Activated naive CD8-positive, alpha-beta T cell treated with anti-CD3 and anti-CD28 coated beads for 36 hours (primary cell): ENCODE measurements at regions not wholly inside any gene's neighbourhood (a gene's known extent, or its start where the extent isn't known, plus 50 kb on each side); places are given as distances from the start of the nearest gene placed in this dataset.

Experiments used
- DNase-seq: peaks from one replicate; pipeline ENCODE4 v3.0.0; 2021
- H3K27ac Mint-ChIP-seq: one replicate; pipeline ENCODE4 v1.8.0; 2022; ENCODE audit warnings: mild to moderate bottlenecking, moderate library complexity, mixed read lengths
- H3K27me3 Mint-ChIP-seq: one replicate; pipeline ENCODE4 v1.8.0; 2022; ENCODE audit warnings: mild to moderate bottlenecking, mixed read lengths
- H3K36me3 Mint-ChIP-seq: one replicate; pipeline ENCODE4 v1.8.0; 2021; ENCODE audit warnings: mild to moderate bottlenecking, mixed read lengths
- H3K4me1 Mint-ChIP-seq: one replicate; pipeline ENCODE4 v1.8.0; 2021; ENCODE audit warnings: mixed read lengths
- H3K4me3 Mint-ChIP-seq: one replicate; pipeline ENCODE4 v1.8.0; 2022; ENCODE audit warnings: mild to moderate bottlenecking, moderate library complexity, mixed read lengths
- H3K9me3 Mint-ChIP-seq: one replicate; pipeline ENCODE4 v1.8.0; 2022; ENCODE audit warnings: mixed read lengths

- no peak for DNase-seq
- Mint-ChIP-seq H3K9me3 (no peaks in the 10 kb centered on the region), H3K4me1 (no peaks in the 10 kb centered on the region), H3K4me3 (no peak overlapping the region), H3K27me3 (peaks cover 5% of the 10 kb centered on the region), H3K36me3 (no peaks in the 10 kb centered on the region), H3K27ac (no peak overlapping the region)
Observed at GRCh38 chr15:35777061-35777460, 231.1 kb upstream of the DPH6 start.

- peaks cover 10% of the 10 kb centered on the region for H3K27me3 Mint-ChIP-seq
- no peaks in the 10 kb centered on the region for H3K4me1 Mint-ChIP-seq
- no peak overlapping the region for H3K4me3 Mint-ChIP-seq
- H3K9me3 Mint-ChIP-seq: no peaks in the 10 kb centered on the region
- H3K36me3 Mint-ChIP-seq: no peaks in the 10 kb centered on the region
- no peak overlapping the region for H3K27ac Mint-ChIP-seq
- no peak for DNase-seq
Observed at GRCh38 chr15:35783203-35783602, 237.2 kb upstream of the DPH6 start.

DNA sequence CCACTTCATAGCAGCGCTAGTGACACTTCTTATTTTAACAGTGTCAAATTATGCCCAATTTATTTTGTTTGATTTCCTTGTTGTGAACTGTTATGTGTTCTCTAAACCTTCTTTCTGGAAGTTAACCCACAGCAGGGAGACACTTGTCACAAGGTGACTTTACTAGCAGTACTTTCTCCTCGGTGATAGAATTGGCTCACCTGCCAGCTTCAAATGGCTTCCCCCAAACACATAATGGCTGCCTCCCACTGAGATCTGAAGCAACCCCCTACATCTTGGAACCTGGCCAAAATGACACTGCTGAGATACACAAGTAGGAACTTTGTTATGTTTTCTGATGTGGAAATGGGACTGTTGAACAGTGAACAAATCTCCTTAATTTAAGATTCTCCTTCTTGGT is 238.8 kb upstream of the DPH6 start:
- Mint-ChIP-seq H3K4me1 (no peaks in the 10 kb centered on the region), H3K27me3 (peaks cover 15% of the 10 kb centered on the region), H3K27ac (no peak overlapping the region), H3K9me3 (peaks cover 2% of the 10 kb centered on the region), H3K4me3 (no peak overlapping the region), H3K36me3 (no peaks in the 10 kb centered on the region)
- no peak for DNase-seq

- no peaks in the 10 kb centered on the region for H3K9me3 Mint-ChIP-seq
- no peaks in the 10 kb centered on the region for H3K36me3 Mint-ChIP-seq
- H3K27me3 Mint-ChIP-seq: peaks cover 9% of the 10 kb centered on the region
- H3K4me3 Mint-ChIP-seq: no peak overlapping the region
- H3K4me1 Mint-ChIP-seq: no peaks in the 10 kb centered on the region
- no peak for DNase-seq
- no peak overlapping the region for H3K27ac Mint-ChIP-seq
Observed at GRCh38 chr15:35810007-35810406, 264.0 kb upstream of the DPH6 start.

GRCh38 chr15:35813573-35813972 is 267.6 kb upstream of the DPH6 start:
- Mint-ChIP-seq H3K9me3 (no peaks in the 10 kb centered on the region), H3K27ac (no peak overlapping the region), H3K36me3 (no peaks in the 10 kb centered on the region), H3K4me1 (no peaks in the 10 kb centered on the region), H3K27me3 (peaks cover 6% of the 10 kb centered on the region), H3K4me3 (no peak overlapping the region)
- no peak for DNase-seq

DNA sequence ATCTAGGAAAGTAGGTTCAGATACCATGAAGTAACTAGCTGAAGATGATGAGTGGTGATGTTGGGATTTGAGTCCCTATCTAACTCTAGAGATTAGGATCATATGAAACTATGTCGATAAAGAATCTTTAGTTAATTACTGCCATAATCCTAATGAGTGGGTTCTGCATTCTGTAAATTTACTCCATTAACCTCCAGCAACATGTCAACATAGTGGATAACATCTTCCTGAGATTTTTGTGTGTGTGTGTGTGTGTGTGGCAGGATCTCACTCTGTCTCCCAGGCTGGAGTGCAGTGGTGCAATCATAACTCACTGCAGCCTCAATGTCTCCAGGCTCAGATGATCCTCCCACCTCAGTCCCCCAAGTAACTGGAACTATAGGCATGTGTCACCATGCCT is 272.9 kb upstream of the DPH6 start:
- Mint-ChIP-seq H3K27me3 (no peaks in the 10 kb centered on the region), H3K9me3 (no peaks in the 10 kb centered on the region), H3K27ac (no peak overlapping the region), H3K36me3 (no peaks in the 10 kb centered on the region), H3K4me3 (no peak overlapping the region), H3K4me1 (no peaks in the 10 kb centered on the region)
- DNase-seq: no peak

- no peak for DNase-seq
- no peaks in the 10 kb centered on the region for H3K9me3 Mint-ChIP-seq
- H3K4me3 Mint-ChIP-seq: no peak overlapping the region
- no peaks in the 10 kb centered on the region for H3K4me1 Mint-ChIP-seq
- H3K27me3 Mint-ChIP-seq: no peaks in the 10 kb centered on the region
- H3K27ac Mint-ChIP-seq: no peak overlapping the region
- H3K36me3 Mint-ChIP-seq: no peaks in the 10 kb centered on the region
Observed at GRCh38 chr15:35822153-35822552, 276.2 kb upstream of the DPH6 start.

DNA sequence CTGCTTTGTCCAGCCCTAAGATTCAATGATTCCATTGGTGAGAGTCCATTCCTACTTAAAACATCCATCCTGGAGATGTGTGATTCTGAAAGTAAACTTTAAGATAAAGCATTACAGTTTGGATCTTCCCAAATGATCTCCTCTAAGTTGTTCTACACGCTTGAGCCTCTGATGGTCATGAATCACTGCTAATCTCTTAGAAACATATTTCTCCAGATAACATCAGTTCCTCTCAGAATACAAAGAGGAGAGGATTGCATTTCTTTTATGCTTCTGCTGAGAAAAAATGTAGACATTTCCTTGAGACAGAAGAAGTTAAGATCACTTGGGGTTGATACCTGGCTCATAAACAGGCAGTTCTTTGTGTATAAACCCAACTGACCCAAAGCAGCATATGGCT is 281.2 kb upstream of the DPH6 start:
- H3K36me3 Mint-ChIP-seq: no peaks in the 10 kb centered on the region
- H3K27ac Mint-ChIP-seq: no peak overlapping the region
- no peak overlapping the region for H3K4me3 Mint-ChIP-seq
- DNase-seq: no peak
- H3K27me3 Mint-ChIP-seq: no peaks in the 10 kb centered on the region
- no peaks in the 10 kb centered on the region for H3K4me1 Mint-ChIP-seq
- H3K9me3 Mint-ChIP-seq: no peaks in the 10 kb centered on the region

- Mint-ChIP-seq H3K4me3 (no peak overlapping the region), H3K9me3 (no peaks in the 10 kb centered on the region), H3K27me3 (no peaks in the 10 kb centered on the region), H3K4me1 (no peaks in the 10 kb centered on the region), H3K27ac (no peak overlapping the region), H3K36me3 (no peaks in the 10 kb centered on the region)
- DNase-seq: no peak
Observed at GRCh38 chr15:35827911-35828310, 281.9 kb upstream of the DPH6 start.

DNA sequence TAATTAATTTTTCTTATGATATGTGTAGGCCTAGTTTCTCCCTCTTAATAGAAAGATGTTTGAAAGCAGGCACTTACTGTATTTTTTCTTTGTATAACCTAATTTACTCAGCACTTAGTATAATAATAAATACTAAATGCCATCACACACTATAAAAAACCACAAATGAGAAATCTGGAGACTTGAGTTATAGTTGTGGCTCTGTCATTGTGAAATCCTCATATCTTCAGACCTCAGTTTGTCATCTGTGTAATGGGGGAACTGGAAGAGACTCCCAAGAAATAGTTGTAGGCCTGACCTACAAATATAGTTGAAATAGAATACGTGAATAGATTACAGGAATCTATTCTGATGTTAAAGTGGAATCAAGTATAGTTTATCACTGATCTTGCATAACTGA is 287.6 kb upstream of the DPH6 start:
- Mint-ChIP-seq H3K27ac (no peak overlapping the region), H3K9me3 (no peaks in the 10 kb centered on the region), H3K36me3 (no peaks in the 10 kb centered on the region), H3K27me3 (no peaks in the 10 kb centered on the region), H3K4me1 (no peaks in the 10 kb centered on the region), H3K4me3 (no peak overlapping the region)
- no peak for DNase-seq

GRCh38 chr15:35834216-35834830 is 288.4 kb upstream of the DPH6 start:
- Mint-ChIP-seq H3K27ac (no peak overlapping the region), H3K4me3 (no peak overlapping the region), H3K9me3 (no peaks in the 10 kb centered on the region), H3K27me3 (no peaks in the 10 kb centered on the region), H3K4me1 (no peaks in the 10 kb centered on the region), H3K36me3 (no peaks in the 10 kb centered on the region)
- DNase-seq: no peak

- Mint-ChIP-seq H3K4me1 (no peaks in the 10 kb centered on the region), H3K27me3 (peaks cover 3% of the 10 kb centered on the region), H3K27ac (no peak overlapping the region), H3K36me3 (no peaks in the 10 kb centered on the region), H3K4me3 (no peak overlapping the region), H3K9me3 (no peaks in the 10 kb centered on the region)
- no peak for DNase-seq
Observed at GRCh38 chr15:35834866-35835265, 288.9 kb upstream of the DPH6 start.

- DNase-seq: no peak
- H3K4me3 Mint-ChIP-seq: no peak overlapping the region
- H3K9me3 Mint-ChIP-seq: no peaks in the 10 kb centered on the region
- H3K4me1 Mint-ChIP-seq: no peaks in the 10 kb centered on the region
- H3K27me3 Mint-ChIP-seq: peaks cover 7% of the 10 kb centered on the region
- H3K36me3 Mint-ChIP-seq: no peaks in the 10 kb centered on the region
- H3K27ac Mint-ChIP-seq: no peak overlapping the region
Observed at GRCh38 chr15:35838424-35839111, 292.6 kb upstream of the DPH6 start.

- H3K4me3 Mint-ChIP-seq: no peak overlapping the region
- no peak for DNase-seq
- H3K27me3 Mint-ChIP-seq: peaks cover 15% of the 10 kb centered on the region
- H3K9me3 Mint-ChIP-seq: no peaks in the 10 kb centered on the region
- no peaks in the 10 kb centered on the region for H3K4me1 Mint-ChIP-seq
- H3K36me3 Mint-ChIP-seq: no peaks in the 10 kb centered on the region
- no peak overlapping the region for H3K27ac Mint-ChIP-seq
Observed at GRCh38 chr15:35842631-35843030, 296.7 kb upstream of the DPH6 start.

- H3K27me3 Mint-ChIP-seq: peaks cover 15% of the 10 kb centered on the region
- H3K27ac Mint-ChIP-seq: no peak overlapping the region
- DNase-seq: no peak
- H3K4me1 Mint-ChIP-seq: no peaks in the 10 kb centered on the region
- H3K9me3 Mint-ChIP-seq: no peaks in the 10 kb centered on the region
- H3K36me3 Mint-ChIP-seq: no peaks in the 10 kb centered on the region
- H3K4me3 Mint-ChIP-seq: no peak overlapping the region
Observed at GRCh38 chr15:35843498-35843897, 297.5 kb upstream of the DPH6 start.

GRCh38 chr15:35850284-35850683 is 304.3 kb upstream of the DPH6 start:
- DNase-seq: no peak
- H3K4me1 Mint-ChIP-seq: no peaks in the 10 kb centered on the region
- H3K9me3 Mint-ChIP-seq: no peaks in the 10 kb centered on the region
- no peak overlapping the region for H3K4me3 Mint-ChIP-seq
- no peak overlapping the region for H3K27ac Mint-ChIP-seq
- H3K36me3 Mint-ChIP-seq: no peaks in the 10 kb centered on the region
- H3K27me3 Mint-ChIP-seq: peaks cover 8% of the 10 kb centered on the region
